ENCODE measurements at regions not wholly inside any gene's neighbourhood (a gene's known extent, or its start where the extent isn't known, plus 50 kb on each side); places are given as distances from the start of the nearest gene placed in this dataset.
"Not testable (repeated sequence)": the region's sequence is repeated elsewhere in the genome, so short reads cannot be mapped to it uniquely, and the experiment has no call there.

- TF ChIP-seq EGR1 (IDR thresholded peaks at IDR 0.05; ENCODE audit: borderline replicate concordance, low read depth, low read length); ATF2 (IDR thresholded peaks at IDR 0.05; ENCODE audit: low read length); CTCF (IDR thresholded peaks at IDR 0.05; ENCODE audit: control extremely low read depth in 1 of 3, insufficient read depth in 1 of 3, low read depth in 1 of 3, low read length in 3 of 3); BACH1 (IDR thresholded peaks at IDR 0.05; ENCODE audit: low read length): not testable (repeated sequence)
Measured at GRCh38 chr5:98325187-98325586, 448.3 kb upstream of the RGMB start.

Measured in H1 (cell line).